ENCODE measurements at regions not wholly inside any gene's neighbourhood (a gene's known extent, or its start where the extent isn't known, plus 50 kb on each side); places are given as distances from the start of the nearest gene placed in this dataset.

DNA sequence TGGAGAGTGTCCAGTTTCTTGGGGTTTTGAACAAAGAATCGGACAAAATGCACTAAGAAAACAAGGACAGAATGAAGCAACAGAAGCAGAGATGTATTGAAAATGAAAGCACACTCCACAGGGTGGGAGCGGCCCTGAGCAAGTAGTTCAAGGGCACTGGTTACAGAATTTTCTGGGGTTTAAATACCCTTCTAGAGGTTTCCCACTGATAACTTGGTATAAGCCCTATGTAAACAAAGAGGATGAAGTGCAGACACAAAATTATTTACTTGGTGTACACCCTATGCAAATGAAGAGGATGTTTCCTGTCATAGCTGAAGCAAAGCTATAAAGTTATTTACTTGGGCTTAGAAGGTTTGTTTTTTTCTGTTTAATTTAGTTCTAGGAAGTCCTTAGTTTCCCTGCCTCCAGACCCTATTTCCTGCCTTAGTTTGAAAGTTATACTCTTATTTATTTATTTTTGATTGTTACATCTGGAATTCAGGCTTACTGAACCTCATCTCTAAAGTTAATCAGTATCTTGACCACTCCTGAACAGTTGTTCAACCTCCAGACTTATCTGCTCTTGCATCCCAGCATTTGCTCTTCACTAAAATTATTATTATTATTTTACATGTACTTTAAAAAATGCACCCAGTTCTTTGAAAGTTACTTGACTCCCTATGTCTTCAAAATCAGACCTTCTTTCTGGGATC, 193.5 kb downstream of the SPP2 start:
- no peak for DNase-seq

DNA sequence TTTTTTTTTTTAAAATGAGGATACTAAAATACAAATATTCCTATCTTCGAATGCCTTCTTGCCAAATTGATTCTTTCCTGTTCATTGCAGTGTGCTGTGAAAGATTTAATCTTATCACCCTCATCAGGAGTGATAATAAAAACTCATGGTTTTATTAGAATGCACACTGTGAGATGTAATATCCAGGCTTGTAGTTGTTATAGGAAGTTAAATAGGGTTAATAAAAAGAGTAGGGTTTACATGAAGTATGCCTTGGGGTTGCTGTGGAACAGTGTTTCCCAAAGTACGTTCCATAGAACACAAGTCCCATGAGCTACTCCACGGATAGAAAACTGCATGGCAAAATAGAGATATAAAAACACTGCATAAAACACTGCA, 191.9 kb downstream of the SPP2 start:
- DNase-seq: no peak

DNA sequence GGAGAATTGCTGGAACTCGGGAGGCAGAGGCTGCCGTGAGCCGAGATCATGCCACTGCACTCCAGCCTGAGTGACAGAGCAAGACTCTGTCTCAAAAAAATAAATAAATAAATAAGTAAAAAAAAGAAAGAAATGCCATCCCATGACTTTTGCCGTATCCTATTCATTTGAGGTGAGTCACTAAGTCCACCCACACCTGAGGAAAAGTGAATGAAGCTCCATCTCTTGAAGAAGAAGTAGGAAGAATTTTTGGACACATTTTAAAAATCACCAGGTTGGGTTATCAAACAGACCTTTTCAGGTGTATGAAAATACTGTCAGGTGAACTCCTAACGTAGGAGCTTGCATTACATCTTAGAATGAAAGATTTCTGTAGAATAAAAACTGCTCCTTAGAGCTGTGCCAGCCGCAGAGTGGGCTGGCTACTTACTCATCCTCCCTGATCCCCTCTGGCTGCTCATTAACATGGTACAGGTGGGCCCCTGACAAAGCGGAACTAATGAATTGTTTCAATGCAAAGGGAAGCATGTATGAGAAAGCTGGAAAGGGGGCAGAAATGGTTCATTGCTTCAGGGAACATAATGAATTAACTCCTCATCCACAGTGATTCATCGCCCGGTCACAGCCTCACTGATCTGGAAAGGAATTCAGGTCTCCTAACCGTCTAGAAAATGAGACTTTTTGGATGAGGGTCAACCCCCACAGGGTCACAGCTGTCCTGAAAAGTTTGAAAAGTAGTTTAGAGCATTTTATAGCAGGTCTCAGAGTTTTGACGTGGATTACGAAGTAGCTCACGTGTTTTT, 191.4 kb downstream of the SPP2 start:
- no peak for DNase-seq

DNA sequence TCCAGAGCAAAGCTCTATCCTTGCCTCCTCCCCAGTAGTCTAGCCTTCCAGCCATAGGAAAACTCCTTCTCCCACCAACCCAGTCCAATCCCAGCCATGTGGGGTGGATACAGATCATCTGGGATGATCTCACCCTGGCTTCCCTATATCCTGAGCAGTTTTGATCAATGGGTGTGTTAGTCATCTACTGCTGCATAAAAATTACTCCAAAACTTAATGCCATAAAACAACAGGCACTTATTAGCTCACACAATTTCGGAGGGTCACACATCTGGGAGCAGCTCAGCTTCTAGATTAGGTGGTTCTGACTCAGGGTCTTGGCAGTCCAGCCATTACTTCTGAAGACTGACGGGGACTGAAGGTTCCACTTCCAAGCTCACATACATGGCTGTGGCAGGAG, 190.4 kb downstream of the SPP2 start:
- DNase-seq: no peak

DNA sequence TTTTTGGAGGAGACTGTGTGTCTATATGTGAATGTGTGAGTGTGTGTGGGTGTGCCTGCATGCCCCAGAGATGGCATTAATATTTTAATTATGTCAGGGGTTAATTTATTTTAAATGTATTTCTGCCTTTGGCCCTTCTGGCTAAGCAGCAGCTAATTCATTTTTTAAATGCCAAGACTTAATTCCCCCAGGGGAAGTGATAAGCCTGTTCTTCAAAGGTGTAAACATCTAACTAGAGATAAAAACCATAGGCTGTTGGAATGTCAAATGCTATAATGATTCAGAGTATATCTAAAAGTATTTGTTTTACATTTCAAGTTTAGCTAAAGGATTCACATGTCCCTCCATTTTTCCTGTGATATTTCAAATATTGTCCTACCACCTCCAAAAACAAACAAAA, 184.7 kb downstream of the SPP2 start:
- no peak for DNase-seq

DNA sequence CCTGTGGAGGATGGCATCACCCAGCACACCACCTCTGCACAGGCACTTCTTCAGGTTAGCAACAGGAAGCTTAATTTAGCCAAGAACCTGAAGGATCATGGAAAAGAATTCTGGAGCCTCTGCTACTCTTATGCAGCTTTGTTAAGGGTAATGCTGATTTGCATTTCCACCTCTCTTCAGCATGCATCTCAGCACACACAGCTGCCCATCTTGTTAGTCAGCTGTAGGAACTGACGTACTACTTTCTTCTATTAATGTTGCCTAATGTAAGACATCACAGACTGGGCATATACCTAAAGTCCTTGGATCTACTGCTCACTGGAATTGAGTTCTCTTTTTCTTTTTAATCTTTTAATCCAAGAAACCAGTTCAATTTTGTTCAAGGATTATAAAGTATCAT, 181.0 kb downstream of the SPP2 start:
- DNase-seq: no peak

DNA sequence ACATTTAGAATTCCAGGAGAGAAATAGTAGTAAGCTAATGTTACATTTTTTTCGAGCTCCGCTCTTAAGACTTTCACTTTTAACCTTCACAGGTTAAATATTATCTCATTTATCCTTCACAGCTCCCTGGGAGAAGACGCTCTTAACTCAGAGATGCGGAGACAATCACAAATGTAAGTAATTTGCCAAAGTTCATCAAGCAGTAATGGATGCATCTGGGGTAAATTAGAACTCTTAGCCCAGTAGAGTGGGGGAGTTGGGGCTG, 168.5 kb downstream of the SPP2 start:
- no peak for DNase-seq

DNA sequence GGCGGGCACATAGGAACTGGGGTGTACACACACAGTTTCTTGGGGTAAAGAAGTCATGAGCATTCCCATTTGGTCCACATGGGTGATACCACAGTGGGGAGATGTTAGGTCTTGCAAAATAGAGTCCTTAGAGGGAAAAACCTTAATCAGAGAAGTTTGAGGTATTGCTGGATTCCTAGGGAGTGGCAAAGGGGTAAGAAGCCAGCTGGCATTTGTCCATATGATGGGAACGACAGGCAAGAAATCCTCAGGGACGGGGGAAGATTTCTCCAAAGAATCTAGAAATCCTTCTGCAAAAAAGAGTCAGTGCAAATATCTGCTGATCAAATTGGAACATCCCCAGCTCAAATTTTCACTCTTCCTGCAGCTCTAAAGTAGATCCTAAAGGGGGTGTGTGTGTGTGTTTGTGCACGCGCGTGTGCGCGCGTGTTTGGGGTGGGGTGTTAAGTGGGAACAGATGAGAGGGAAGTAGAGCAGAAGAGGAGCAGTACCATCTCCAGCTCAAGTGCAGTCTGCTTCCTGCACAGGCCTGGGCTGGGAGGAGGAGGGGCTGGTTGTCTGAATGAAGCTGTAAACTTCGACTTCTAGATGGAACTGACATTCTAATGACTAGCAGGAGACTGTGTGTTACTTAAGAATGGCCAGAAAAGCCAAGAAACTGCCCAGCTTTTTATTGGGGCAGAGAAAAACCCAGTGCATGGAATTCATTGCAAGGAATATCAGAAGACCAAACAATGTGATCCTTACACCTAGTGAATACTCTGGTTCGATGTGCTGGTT, 168.0 kb downstream of the SPP2 start:
- DNase-seq: no peak

DNA sequence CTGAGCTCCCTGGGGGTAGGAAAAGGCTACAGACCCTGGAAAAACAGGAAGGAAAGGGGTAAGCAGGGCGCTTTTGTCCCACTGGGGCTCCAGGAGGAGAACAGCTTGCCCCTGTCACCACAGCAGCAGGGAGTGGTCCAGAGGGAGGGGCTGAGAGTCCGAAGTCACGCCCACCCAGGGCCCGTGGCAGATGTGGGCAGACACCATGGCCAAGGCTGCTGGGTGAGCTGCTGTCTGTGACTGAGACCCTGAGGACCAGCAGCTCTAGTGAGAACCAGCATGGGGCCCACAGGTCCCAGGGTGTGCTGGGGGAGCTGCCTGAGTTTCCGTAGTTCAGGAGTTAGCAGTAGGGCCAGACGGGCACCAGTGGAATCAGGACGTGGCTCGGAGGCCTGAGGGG, 162.0 kb downstream of the SPP2 start:
- no peak for DNase-seq

DNA sequence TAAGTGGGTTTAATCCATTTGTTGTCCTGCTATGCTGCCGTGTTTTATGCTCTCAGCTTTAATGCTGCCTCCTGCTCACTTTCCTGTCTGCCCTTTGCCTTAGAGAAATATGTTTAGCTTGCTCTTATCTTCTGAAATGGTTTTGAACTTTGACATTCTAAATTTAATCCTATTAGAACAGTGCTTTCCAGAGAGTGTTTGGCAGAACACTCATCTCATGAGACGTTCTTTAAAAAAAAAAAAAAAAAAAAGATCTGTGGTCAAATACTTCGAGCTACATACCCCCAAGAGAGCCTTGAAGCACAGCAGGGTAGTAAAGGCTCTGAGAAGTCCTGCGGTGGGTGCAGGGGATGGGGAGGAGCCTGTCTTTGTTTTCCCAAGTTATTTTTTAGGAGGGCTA, 161.3 kb downstream of the SPP2 start:
- DNase-seq: no peak

DNA sequence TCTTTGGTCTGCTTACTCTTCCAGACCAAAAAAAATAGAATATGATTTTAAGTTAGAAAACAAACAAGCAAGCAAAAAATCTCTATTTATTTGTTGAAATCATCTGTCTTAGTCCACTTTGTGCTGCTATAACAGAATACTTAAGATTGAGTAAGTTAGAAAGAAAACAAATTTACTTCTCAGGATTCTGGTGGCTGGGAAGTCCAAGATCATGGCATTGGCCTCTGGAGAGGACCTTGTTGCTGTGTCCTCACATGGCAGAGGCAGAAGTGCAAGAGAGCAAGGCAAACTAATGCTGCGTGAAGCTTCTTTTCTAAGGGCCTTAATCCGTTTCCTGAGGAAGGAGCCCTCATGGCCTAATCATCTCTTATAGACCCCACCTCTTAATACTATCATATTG, 156.2 kb downstream of the SPP2 start:
- DNase-seq: no peak

DNA sequence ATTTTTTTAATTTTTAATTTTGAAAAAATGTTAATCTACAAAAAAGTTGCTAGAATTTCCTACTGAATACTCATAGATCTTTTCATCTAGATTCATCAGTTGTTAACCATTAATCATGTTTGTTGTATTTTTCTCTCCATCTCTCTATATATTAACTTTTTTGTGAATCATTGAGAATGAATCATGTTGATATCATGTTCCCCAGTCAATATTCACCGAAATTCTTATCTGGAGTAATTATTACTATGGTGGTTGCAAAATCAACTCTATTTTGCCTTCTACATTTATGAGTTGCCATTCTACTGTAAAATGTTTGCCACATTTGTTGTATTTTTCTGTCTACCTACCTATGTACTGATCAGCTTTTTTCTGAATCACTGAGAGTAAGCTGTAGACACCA, 154.0 kb downstream of the SPP2 start:
- no peak for DNase-seq

DNA sequence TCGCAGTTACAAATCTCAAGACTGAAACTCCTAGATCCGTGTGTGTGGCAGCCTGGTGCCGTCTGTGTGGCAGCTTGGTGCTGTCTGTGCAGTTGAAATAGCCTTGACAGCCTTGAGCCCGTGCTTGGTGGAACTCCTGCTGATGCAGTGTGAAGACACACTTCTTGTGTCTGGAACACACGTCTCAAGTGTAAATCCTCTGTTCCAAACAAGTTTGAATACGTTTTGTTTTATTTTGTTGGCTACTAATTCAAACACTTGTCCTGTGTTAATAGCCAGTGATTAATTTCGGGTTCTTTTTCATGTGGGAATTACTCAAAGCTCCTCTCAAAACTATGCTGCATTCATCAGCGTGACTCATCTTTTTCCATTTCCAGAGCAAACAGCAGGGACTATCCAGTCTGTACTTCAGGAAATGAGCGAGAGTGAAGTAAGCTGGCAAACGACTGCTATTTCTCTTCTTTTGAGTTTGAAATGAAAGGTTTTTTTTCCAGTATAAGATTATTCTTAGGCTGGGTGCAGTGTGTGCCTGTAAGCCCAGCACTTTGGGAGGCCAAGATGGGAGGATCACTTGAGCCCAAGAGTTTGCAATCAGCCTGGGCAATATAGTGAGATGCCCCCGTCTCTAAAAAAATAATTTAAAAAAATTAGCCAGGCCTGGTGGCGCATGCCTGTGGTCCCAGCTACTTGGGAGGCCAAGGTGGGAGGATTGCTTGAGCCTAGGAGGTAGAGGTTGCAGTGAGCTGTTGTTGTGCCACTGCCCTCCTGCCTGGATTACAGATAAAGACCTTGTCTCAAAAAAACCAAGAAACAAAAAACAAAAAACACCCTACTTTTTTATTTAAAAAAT, 152.9 kb downstream of the SPP2 start:
- no peak for DNase-seq

DNA sequence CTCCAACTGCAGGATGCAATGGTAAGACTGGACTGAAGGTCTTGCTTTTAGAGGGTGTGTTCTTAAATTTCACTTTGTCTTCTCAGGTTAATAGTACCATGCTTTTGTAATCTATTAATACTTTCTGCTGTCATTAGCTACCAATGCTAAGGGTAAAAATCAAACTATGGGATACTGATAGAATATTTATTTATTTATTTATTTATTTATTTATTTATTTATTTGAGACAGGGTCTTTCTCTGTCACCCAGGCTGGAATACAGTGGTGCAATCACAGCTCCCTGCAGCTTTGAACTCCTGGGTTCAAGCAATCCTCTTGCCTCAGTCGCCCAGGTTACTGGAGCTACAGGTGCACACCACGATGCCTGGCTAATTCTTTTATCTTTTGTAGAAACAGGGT, 152.1 kb downstream of the SPP2 start:
- DNase-seq: no peak

DNA sequence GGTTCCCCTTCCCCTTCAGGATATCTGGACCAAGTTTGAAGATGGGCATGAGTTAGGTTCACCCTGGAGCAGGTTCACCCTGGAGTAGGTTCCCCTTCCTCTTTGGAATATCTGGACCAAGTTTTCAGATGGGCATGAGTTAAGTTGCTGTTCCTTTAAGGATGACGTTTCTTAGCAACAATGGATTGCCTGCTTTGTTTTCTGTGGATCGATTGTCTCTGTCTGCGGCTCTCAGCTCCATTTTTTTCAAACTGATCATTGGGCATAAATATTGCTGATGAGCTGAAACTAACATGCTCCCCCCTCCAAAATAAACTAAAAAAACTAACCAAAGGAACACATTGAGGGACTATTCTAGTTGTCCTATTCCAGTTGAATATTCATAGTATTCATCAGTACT, 149.5 kb downstream of the SPP2 start:
- no peak for DNase-seq

DNA sequence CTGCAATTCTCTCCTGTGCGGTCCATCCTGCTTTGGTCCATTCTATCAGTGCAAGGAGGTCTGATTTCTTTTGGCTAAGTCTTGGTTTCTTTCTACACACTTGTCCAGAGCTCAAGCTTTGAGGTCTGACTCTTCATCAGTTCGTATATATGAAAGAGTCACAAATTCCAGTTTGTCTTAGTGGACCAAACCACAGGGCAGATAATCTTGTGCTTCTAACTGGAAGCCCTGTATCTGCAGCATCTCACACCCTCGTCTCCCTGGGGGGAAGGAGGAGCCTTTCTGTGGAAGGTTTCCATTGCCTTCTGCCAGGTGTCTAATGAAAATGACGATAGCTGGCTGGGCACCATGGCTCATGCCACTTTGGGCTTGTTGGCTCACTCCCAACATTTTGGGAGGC, 148.5 kb downstream of the SPP2 start:
- DNase-seq: no peak

DNA sequence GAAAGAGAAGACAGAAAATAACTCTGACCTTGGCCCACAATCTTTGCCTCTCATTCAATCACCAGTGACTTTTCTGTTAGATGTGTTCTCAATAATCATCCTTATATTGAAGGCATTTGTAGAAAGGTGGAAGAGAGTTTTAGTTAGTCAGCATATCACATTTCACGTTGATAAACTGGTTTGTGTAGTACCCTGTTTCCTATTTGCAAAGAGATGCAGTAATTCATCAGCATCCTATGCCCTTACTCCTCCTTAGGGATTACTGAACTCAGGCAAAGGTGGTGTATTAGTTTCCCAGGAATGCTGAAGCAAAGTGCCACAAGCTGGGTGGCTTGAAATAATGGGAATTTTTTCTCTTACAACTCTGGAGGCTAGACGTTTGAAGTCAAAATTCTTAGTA, 145.0 kb downstream of the SPP2 start:
- no peak for DNase-seq

DNA sequence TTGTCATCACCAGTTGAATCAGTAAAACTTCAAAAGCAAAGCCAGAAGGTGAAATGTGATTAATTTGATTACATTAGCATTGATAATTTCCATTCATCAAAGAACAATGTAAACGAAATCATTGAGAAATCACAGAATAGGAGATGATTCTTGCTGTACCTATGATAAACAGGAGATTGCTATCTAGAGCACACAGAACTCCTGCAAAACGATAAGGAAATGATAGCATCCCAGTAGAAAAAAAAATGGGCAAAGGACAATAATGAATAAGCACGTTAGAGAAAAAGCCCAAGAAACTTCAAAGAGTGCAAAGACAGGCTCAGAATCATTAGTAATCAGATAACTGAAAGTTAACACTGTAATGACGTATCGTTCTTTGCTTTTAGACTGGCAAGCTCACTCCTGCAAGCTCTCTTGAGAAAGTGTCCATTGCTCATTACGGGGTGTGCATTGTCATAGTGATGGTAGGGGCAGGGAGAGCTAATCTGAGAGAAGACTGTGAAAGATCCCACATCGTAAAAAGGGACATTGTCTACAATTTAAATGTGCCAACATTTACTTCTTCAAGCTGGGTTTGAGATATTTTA, 143.6 kb downstream of the SPP2 start:
- DNase-seq: no peak

DNA sequence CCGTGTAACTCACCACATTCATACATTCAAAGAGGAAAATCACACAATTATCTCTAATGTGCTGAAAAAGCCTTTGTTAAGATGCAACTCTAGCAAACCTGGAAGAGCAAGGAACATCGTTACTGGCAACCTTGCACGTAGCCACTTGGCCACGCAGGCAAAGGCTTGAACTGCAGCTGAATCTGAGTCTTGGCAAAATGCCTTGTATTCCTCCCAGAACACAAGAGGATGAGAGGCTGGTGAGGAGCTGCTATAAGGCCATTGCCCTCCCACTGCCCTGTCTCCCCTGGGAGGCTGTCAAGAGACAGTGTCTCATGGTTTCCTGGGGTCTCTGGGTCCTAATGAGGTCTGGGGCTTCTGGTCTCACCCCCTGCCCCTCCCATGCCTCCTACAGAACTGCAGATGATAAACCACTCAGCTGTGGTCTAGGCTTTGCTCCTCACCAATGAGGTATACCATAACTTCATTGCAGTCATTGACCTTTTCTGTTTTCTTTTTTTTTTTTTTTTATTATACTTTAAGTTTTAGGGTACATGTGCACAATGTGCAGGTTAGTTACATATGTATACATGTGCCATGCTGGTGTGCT, 141.4 kb downstream of the SPP2 start:
- no peak for DNase-seq

DNA sequence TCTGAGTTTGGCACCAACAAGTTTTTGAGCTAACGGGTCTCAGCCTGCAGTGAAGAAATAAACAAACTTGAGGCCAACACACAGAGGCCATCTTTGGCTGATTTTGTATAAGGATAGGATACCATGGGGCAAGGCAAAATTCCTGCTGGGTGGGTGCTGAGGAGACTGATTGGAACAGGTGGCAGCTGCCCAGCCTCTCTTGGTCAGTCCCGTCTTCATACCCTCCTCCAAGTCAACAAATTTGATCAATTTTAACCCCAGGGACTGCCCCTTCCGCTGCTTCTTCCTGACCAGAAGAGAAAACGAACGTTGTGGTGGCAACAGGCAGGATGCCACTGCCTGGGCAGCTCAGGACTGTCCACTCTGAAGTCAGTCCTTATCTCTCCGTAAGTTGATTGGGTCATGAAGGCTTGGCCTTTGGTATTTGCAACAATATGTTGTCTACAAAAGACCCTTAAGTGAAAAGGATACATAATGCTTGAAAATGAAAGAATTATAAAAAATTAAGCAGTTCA, 139.3 kb downstream of the SPP2 start:
- no peak for DNase-seq

DNA sequence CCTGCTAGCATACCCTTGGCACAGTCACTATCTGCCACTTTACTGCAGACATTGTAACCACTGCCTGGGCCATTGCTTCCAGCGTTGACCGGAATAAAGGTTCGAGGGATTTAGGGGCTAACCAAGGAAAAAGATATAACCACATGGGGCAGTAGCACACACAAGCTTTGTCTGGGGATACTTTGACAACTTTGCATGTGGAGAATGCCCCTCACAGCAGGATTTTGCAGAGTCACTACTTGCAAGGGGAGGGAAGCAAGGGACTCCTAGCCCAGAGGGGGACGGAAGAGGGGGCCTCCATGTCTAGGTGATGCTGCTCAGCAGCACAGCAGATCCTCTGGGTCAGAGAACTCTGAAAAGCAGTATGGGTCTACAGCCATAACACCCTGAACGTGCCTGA, 138.7 kb downstream of the SPP2 start:
- no peak for DNase-seq

DNA sequence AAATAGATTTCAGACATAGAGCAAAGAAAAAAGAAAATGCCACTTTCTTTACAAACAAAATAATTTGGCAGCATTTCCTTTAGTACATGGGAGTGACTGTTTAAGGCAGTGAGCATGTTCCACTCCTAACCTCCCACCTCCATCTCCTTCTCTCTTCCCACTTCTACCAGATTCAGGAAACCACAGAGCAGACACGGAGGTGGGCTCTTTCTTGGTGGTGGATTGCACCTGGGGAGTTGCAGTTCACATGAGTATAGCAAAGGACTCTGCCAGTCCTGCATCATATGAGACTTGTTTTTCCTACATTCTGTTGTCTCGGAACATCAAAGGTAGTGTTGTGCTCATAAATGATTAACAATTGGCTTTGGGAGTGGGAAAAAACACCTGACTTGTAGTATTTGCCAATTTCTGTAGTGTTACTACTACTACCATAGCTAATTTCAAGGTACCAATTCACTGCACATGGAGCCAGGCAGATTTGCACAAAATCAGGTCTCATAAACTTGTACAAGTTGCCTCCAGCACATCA, 137.2 kb downstream of the SPP2 start:
- no peak for DNase-seq

Data from NCI-H2081 treated with DMSO at 0.1 percent for 48 hours (cell line).